ENCODE measurements at regions not wholly inside any gene's neighbourhood (a gene's known extent, or its start where the extent isn't known, plus 50 kb on each side); places are given as distances from the start of the nearest gene placed in this dataset.

GRCh38 chr7:153887749-153888569 lies 164.2 kb upstream of the DPP6 start:
- TF ChIP-seq NFE2L2 (IDR thresholded peaks at IDR 0.05; ENCODE audit: low read depth, low read length), result no peak
- no peak for TF ChIP-seq ELK1 (IDR thresholded peaks at IDR 0.05; ENCODE audit: borderline replicate concordance, low read depth, low read length)
- no peak for TF ChIP-seq CHD1 (IDR thresholded peaks at IDR 0.05; ENCODE audit: low read depth, low read length)
- TF ChIP-seq, protein P1, sequence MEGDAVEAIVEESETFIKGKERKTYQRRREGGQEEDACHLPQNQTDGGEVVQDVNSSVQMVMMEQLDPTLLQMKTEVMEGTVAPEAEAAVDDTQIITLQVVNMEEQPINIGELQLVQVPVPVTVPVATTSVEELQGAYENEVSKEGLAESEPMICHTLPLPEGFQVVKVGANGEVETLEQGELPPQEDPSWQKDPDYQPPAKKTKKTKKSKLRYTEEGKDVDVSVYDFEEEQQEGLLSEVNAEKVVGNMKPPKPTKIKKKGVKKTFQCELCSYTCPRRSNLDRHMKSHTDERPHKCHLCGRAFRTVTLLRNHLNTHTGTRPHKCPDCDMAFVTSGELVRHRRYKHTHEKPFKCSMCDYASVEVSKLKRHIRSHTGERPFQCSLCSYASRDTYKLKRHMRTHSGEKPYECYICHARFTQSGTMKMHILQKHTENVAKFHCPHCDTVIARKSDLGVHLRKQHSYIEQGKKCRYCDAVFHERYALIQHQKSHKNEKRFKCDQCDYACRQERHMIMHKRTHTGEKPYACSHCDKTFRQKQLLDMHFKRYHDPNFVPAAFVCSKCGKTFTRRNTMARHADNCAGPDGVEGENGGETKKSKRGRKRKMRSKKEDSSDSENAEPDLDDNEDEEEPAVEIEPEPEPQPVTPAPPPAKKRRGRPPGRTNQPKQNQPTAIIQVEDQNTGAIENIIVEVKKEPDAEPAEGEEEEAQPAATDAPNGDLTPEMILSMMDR (conservative IDR thresholded peaks at IDR 0.05; ENCODE audit: low read depth, low read length), result no peak
- TF ChIP-seq CEBPB (IDR thresholded peaks at IDR 0.05; ENCODE audit: low read depth, low read length), result no peak
- no peak for TF ChIP-seq MAFK (IDR thresholded peaks at IDR 0.05; ENCODE audit: low read depth, low read length)
- no peak for TF ChIP-seq POLR2A (IDR thresholded peaks at IDR 0.05; ENCODE audit: low read depth, low read length)
- no peak for TF ChIP-seq MXI1 (IDR thresholded peaks at IDR 0.05; ENCODE audit: borderline replicate concordance, low read depth, low read length)
- no peak for TF ChIP-seq RCOR1 (IDR thresholded peaks at IDR 0.05; ENCODE audit: insufficient replicate concordance, low read length)
- no peak for TF ChIP-seq FOS (IDR thresholded peaks at IDR 0.05; ENCODE audit: low read depth, low read length)
- TF ChIP-seq MAZ (IDR thresholded peaks at IDR 0.05; ENCODE audit: borderline replicate concordance, low read depth, low read length), result no peak
- TF ChIP-seq RAD21 (IDR thresholded peaks at IDR 0.05; ENCODE audit: low read length), result no peak
- no peak for TF ChIP-seq RFX5 (IDR thresholded peaks at IDR 0.05; ENCODE audit: low read depth, low read length)
- TF ChIP-seq, protein P2, sequence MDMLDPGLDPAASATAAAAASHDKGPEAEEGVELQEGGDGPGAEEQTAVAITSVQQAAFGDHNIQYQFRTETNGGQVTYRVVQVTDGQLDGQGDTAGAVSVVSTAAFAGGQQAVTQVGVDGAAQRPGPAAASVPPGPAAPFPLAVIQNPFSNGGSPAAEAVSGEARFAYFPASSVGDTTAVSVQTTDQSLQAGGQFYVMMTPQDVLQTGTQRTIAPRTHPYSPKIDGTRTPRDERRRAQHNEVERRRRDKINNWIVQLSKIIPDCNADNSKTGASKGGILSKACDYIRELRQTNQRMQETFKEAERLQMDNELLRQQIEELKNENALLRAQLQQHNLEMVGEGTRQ (IDR thresholded peaks at IDR 0.05; ENCODE audit: low read depth, low read length), result no peak
- TF ChIP-seq SMC3 (IDR thresholded peaks at IDR 0.05; ENCODE audit: low read depth, low read length), result no peak
- Histone ChIP-seq H3K14ac (replicated peaks; ENCODE audit: low read depth, low read length) (no peak overlapping the region), H3K36me3 (ENCODE audit: control insufficient read depth, insufficient read depth, low read length) (no peaks in the 10 kb centered on the region), H3K9me3 (ENCODE audit: control insufficient read depth, insufficient read depth, low read length) (peaks cover 21% of the 10 kb centered on the region), H3K4me3 (ENCODE audit: insufficient read depth, low read depth, low read length) (no peak overlapping the region), H2BK15ac (ENCODE audit: low read depth, low read length) (no peak overlapping the region), H2BK5ac (ENCODE audit: low read depth, low read length, poor library complexity, severe bottlenecking) (no peak overlapping the region), H4K20me1 (ENCODE audit: insufficient read depth, low read length) (no peaks in the 10 kb centered on the region), H3K4ac (ENCODE audit: low read depth, low read length) (no peak overlapping the region), H4K5ac (ENCODE audit: low read depth, low read length) (no peak overlapping the region), H3K18ac (ENCODE audit: low read depth, low read length) (no peak overlapping the region), H2AFZ (replicated peaks; ENCODE audit: low read length, poor library complexity) (no peak overlapping the region), H3K79me1 (ENCODE audit: low read depth in 1 of 2, low read length in 2 of 2) (no peaks in the 10 kb centered on the region), H2AK5ac (ENCODE audit: low read depth, low read length) (no peak overlapping the region), H3K9ac (ENCODE audit: low read depth, low read length) (no peak overlapping the region), H3K23ac (ENCODE audit: low read depth, low read length) (no peak overlapping the region), H3K4me2 (ENCODE audit: low read depth, low read length) (no peak overlapping the region), H2BK120ac (ENCODE audit: low read depth, low read length) (no peak overlapping the region), H4K91ac (ENCODE audit: insufficient read depth, low read depth, low read length) (no peak overlapping the region), H2AK9ac (replicated peaks; ENCODE audit: low read depth, low read length, poor library complexity) (no peak overlapping the region), H3K56ac (ENCODE audit: extremely low read depth, insufficient read depth, low read length) (no peak overlapping the region), H3K4me1 (ENCODE audit: control insufficient read depth, insufficient read depth, low read length) (no peaks in the 10 kb centered on the region), H3K9me1 (ENCODE audit: insufficient read depth, low read length) (no peaks in the 10 kb centered on the region), H3K27ac (ENCODE audit: insufficient read depth, low read length) (no peak overlapping the region), H3K27me3 (ENCODE audit: control insufficient read depth, insufficient read depth, low read length) (no peaks in the 10 kb centered on the region), H4K8ac (ENCODE audit: low read depth in 2 of 2, low read length in 2 of 2) (no peak overlapping the region), H2BK20ac (ENCODE audit: low read depth, low read length) (no peak overlapping the region)
- dilution Hi-C loops (cut with HindIII; ENCODE audit: low sequenced_read_pairs, unreplicated experiment), result no loop called here
- no TSS peak for BruUV-seq (replicated peaks)
- DNase-seq (no peak), ATAC-seq (ENCODE audit: low read depth) (no peak)
- WGBS, 2 experiments (ENCODE audit: extremely low coverage in 2 of 2, insufficient read length in 1 of 2), result 10% methylated on average over 34 of the region's 82 CpGs; no CpG with 5 or more reads in 1 of the 2 experiments
- intact Hi-C loops (cut with micrococcal nuclease), result no loop called here
- CTCF ChIA-PET, result no interaction called here
- POLR2A ChIA-PET (ENCODE audit: unreplicated experiment), result no interaction called here
- in situ Hi-C loops (cut with MboI; ENCODE audit: low sequenced_read_pairs), result no loop called here
